ENCODE measurements at regions not wholly inside any gene's neighbourhood (a gene's known extent, or its start where the extent isn't known, plus 50 kb on each side); places are given as distances from the start of the nearest gene placed in this dataset.

GRCh38 chr2:122652670-122653069 is 897.2 kb downstream of the TSN start:
- no peaks in the 10 kb centered on the region for H4K20me1 ChIP-seq (ENCODE audit: insufficient read depth, low read length)
- Mint-ChIP-seq H3K4me3 (ENCODE audit: unreplicated experiment) (no peak overlapping the region), H3K4me1 (ENCODE audit: low read depth, unreplicated experiment) (peaks cover 3% of the 10 kb centered on the region), H3K27ac (ENCODE audit: unreplicated experiment) (no peak overlapping the region), H3K9me3 (ENCODE audit: unreplicated experiment) (no peaks in the 10 kb centered on the region), H3K36me3 (ENCODE audit: low read depth, unreplicated experiment) (no peaks in the 10 kb centered on the region), H3K27me3 (ENCODE audit: low read depth, unreplicated experiment) (no peaks in the 10 kb centered on the region)
- no peak overlapping the region for H3K4me3 ChIP-seq (ENCODE audit: insufficient read depth, low read depth, low read length)
- no peak overlapping the region for H3K9ac ChIP-seq (ENCODE audit: low read length)
- no peaks in the 10 kb centered on the region for H3K9me3 ChIP-seq (ENCODE audit: insufficient read depth, low read depth, low read length)
- H3K27ac ChIP-seq (ENCODE audit: low read depth, low read length) = no peak overlapping the region
- FAIRE-seq = no peak
- TF ChIP-seq, protein P1, sequence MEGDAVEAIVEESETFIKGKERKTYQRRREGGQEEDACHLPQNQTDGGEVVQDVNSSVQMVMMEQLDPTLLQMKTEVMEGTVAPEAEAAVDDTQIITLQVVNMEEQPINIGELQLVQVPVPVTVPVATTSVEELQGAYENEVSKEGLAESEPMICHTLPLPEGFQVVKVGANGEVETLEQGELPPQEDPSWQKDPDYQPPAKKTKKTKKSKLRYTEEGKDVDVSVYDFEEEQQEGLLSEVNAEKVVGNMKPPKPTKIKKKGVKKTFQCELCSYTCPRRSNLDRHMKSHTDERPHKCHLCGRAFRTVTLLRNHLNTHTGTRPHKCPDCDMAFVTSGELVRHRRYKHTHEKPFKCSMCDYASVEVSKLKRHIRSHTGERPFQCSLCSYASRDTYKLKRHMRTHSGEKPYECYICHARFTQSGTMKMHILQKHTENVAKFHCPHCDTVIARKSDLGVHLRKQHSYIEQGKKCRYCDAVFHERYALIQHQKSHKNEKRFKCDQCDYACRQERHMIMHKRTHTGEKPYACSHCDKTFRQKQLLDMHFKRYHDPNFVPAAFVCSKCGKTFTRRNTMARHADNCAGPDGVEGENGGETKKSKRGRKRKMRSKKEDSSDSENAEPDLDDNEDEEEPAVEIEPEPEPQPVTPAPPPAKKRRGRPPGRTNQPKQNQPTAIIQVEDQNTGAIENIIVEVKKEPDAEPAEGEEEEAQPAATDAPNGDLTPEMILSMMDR (IDR thresholded peaks at IDR 0.05; ENCODE audit: insufficient read depth, low read depth, low read length) = no peak
- no peak for TF ChIP-seq EZH2 (IDR thresholded peaks at IDR 0.05; ENCODE audit: insufficient read depth, low read length)
- no peak overlapping the region for H3K4me2 ChIP-seq (ENCODE audit: low read length)
- no peaks in the 10 kb centered on the region for H3K27me3 ChIP-seq (ENCODE audit: insufficient read depth, low read length)
- H3K4me1 ChIP-seq (ENCODE audit: insufficient read depth, low read length) = no peaks in the 10 kb centered on the region
- H2AFZ ChIP-seq (ENCODE audit: low read depth, low read length) = no peak overlapping the region
- no peaks in the 10 kb centered on the region for H3K79me2 ChIP-seq (ENCODE audit: insufficient read depth, low read length)
- no peak for DNase-seq (ENCODE audit: low read depth)
- H3K36me3 ChIP-seq (ENCODE audit: insufficient read depth, low read length) = no peaks in the 10 kb centered on the region

DNA sequence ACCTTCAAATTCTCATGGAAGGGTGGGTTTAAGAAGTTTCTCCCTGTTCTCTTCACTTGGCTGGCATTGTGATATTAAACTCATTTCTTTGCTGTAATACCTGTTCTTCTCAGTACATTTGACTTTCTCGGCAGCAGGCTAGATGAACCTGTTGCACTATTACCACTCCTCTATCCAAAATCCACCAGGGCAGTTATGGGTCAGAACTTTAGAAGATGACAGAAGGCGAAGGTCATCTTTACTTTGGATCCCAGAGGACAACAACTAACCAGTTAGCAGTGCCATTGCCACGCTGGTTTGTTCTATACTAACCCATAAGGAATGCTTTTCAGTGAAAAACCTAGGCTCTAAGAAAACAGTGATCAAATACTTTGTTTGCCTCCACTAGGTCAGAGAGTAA is 901.0 kb downstream of the TSN start:
- TF ChIP-seq, protein P1 (IDR thresholded peaks at IDR 0.05; ENCODE audit: insufficient read depth, low read depth, low read length) = no peak
- no peak for TF ChIP-seq EZH2 (IDR thresholded peaks at IDR 0.05; ENCODE audit: insufficient read depth, low read length)
- Histone ChIP-seq H2AFZ (ENCODE audit: low read depth, low read length) (no peak overlapping the region), H3K27me3 (ENCODE audit: insufficient read depth, low read length) (peaks cover 5% of the 10 kb centered on the region), H3K27ac (ENCODE audit: low read depth, low read length) (no peak overlapping the region), H3K9me3 (ENCODE audit: insufficient read depth, low read depth, low read length) (no peaks in the 10 kb centered on the region), H3K4me3 (ENCODE audit: insufficient read depth, low read depth, low read length) (no peak overlapping the region), H3K79me2 (ENCODE audit: insufficient read depth, low read length) (no peaks in the 10 kb centered on the region), H3K4me1 (ENCODE audit: insufficient read depth, low read length) (no peaks in the 10 kb centered on the region), H3K36me3 (ENCODE audit: insufficient read depth, low read length) (no peaks in the 10 kb centered on the region), H4K20me1 (ENCODE audit: insufficient read depth, low read length) (no peaks in the 10 kb centered on the region), H3K9ac (ENCODE audit: low read length) (no peak overlapping the region), H3K4me2 (ENCODE audit: low read length) (no peak overlapping the region)
- Mint-ChIP-seq H3K36me3 (ENCODE audit: low read depth, unreplicated experiment) (no peaks in the 10 kb centered on the region), H3K4me3 (ENCODE audit: unreplicated experiment) (no peak overlapping the region), H3K4me1 (ENCODE audit: low read depth, unreplicated experiment) (peaks cover 2% of the 10 kb centered on the region), H3K27me3 (ENCODE audit: low read depth, unreplicated experiment) (peaks cover 17% of the 10 kb centered on the region), H3K9me3 (ENCODE audit: unreplicated experiment) (no peaks in the 10 kb centered on the region), H3K27ac (ENCODE audit: unreplicated experiment) (no peak overlapping the region)
- DNase-seq (ENCODE audit: low read depth) = no peak
- FAIRE-seq = no peak

- Histone ChIP-seq H3K4me2 (ENCODE audit: low read length) (peak overlapping the region; percentile 71), H3K9ac (ENCODE audit: low read length) (no peak overlapping the region), H3K4me1 (ENCODE audit: insufficient read depth, low read length) (no peaks in the 10 kb centered on the region), H3K36me3 (ENCODE audit: insufficient read depth, low read length) (no peaks in the 10 kb centered on the region), H3K27me3 (ENCODE audit: insufficient read depth, low read length) (peaks cover 8% of the 10 kb centered on the region), H4K20me1 (ENCODE audit: insufficient read depth, low read length) (no peaks in the 10 kb centered on the region), H3K4me3 (ENCODE audit: insufficient read depth, low read depth, low read length) (peak overlapping the region; percentile 5), H3K79me2 (ENCODE audit: insufficient read depth, low read length) (no peaks in the 10 kb centered on the region), H3K9me3 (ENCODE audit: insufficient read depth, low read depth, low read length) (no peaks in the 10 kb centered on the region), H3K27ac (ENCODE audit: low read depth, low read length) (no peak overlapping the region), H2AFZ (ENCODE audit: low read depth, low read length) (peak overlapping the region; percentile 41)
- no peak for DNase-seq (ENCODE audit: low read depth)
- Mint-ChIP-seq H3K36me3 (ENCODE audit: low read depth, unreplicated experiment) (no peaks in the 10 kb centered on the region), H3K4me3 (ENCODE audit: unreplicated experiment) (peak overlapping the region; percentile 61), H3K27ac (ENCODE audit: unreplicated experiment) (no peak overlapping the region), H3K27me3 (ENCODE audit: low read depth, unreplicated experiment) (peaks cover 41% of the 10 kb centered on the region), H3K9me3 (ENCODE audit: unreplicated experiment) (no peaks in the 10 kb centered on the region), H3K4me1 (ENCODE audit: low read depth, unreplicated experiment) (peaks cover 6% of the 10 kb centered on the region)
- FAIRE-seq = no peak
- TF ChIP-seq, protein P1 (IDR thresholded peaks at IDR 0.05; ENCODE audit: insufficient read depth, low read depth, low read length) = no peak
- no peak for TF ChIP-seq EZH2 (IDR thresholded peaks at IDR 0.05; ENCODE audit: insufficient read depth, low read length)
Observed at GRCh38 chr2:122660786-122661634, 905.6 kb downstream of the TSN start.
